ENCODE measurements at regions not wholly inside any gene's neighbourhood (a gene's known extent, or its start where the extent isn't known, plus 50 kb on each side); places are given as distances from the start of the nearest gene placed in this dataset.

- DNase-seq (ENCODE audit: low read depth), result no peak
Measured at GRCh38 chr2:42971947-42972736, 179.8 kb upstream of the HAAO start.

GRCh38 chr2:42971381-42971780 lies 179.0 kb upstream of the HAAO start:
- DNase-seq (ENCODE audit: low read depth), result no peak

- DNase-seq (ENCODE audit: low read depth), result no peak
Measured at GRCh38 chr2:42970151-42970550, 177.8 kb upstream of the HAAO start.

- DNase-seq (ENCODE audit: low read depth), result no peak
Measured at GRCh38 chr2:42969231-42970150, 177.1 kb upstream of the HAAO start.

GRCh38 chr2:42967959-42968674 lies 175.7 kb upstream of the HAAO start:
- no peak for DNase-seq (ENCODE audit: low read depth)

GRCh38 chr2:42965910-42966309 lies 173.5 kb upstream of the HAAO start:
- DNase-seq (ENCODE audit: low read depth), result no peak

GRCh38 chr2:42965196-42965595 lies 172.8 kb upstream of the HAAO start:
- no peak for DNase-seq (ENCODE audit: low read depth)

GRCh38 chr2:42964439-42965083 lies 172.2 kb upstream of the HAAO start:
- no peak for DNase-seq (ENCODE audit: low read depth)

- no peak for DNase-seq (ENCODE audit: low read depth)
Measured at GRCh38 chr2:42963452-42964068, 171.2 kb upstream of the HAAO start.

- DNase-seq (ENCODE audit: low read depth), result no peak
Measured at GRCh38 chr2:42962508-42962953, 170.1 kb upstream of the HAAO start.

GRCh38 chr2:42961961-42962360 lies 169.6 kb upstream of the HAAO start:
- DNase-seq (ENCODE audit: low read depth), result no peak

GRCh38 chr2:42961385-42961811 lies 169.0 kb upstream of the HAAO start:
- no peak for DNase-seq (ENCODE audit: low read depth)

- no peak for DNase-seq (ENCODE audit: low read depth)
Measured at GRCh38 chr2:42960842-42961180, 168.4 kb upstream of the HAAO start.

- DNase-seq (ENCODE audit: low read depth), result no peak
Measured at GRCh38 chr2:42960002-42960841, 167.8 kb upstream of the HAAO start.

GRCh38 chr2:42959234-42960001 lies 167.0 kb upstream of the HAAO start:
- DNase-seq (ENCODE audit: low read depth), result no peak

GRCh38 chr2:42958741-42959233 lies 166.4 kb upstream of the HAAO start:
- no peak for DNase-seq (ENCODE audit: low read depth)

GRCh38 chr2:42957861-42958301 lies 165.5 kb upstream of the HAAO start:
- no peak for DNase-seq (ENCODE audit: low read depth)

- DNase-seq (ENCODE audit: low read depth), result no peak
Measured at GRCh38 chr2:42957109-42957860, 164.9 kb upstream of the HAAO start.
